IPS-18c (cell line): ENCODE measurements at regions not wholly inside any gene's neighbourhood (a gene's known extent, or its start where the extent isn't known, plus 50 kb on each side); places are given as distances from the start of the nearest gene placed in this dataset.

Experiments used
- H3K4me3 ChIP-seq: 2 replicates; pipeline ENCODE4 v1.7.0; 2013; ENCODE audit warnings: low read depth, mild to moderate bottlenecking, low read length, moderate library complexity; ENCODE audit not compliant: insufficient read depth
- H3K9me3 ChIP-seq: one replicate; pipeline ENCODE4 v1.6.1; 2013; ENCODE audit warnings: mild to moderate bottlenecking, low read length, moderate library complexity; ENCODE audit not compliant: control insufficient read depth, insufficient read depth

GRCh38 chr18:64639536-64639935 lies 490.6 kb upstream of the LINC00305 start:
- Histone ChIP-seq H3K4me3 (no peak overlapping the region), H3K9me3 (no peaks in the 10 kb centered on the region)

- Histone ChIP-seq H3K9me3 (no peaks in the 10 kb centered on the region), H3K4me3 (no peak overlapping the region)
Measured at GRCh38 chr18:64620971-64621560, 472.2 kb upstream of the LINC00305 start.

DNA sequence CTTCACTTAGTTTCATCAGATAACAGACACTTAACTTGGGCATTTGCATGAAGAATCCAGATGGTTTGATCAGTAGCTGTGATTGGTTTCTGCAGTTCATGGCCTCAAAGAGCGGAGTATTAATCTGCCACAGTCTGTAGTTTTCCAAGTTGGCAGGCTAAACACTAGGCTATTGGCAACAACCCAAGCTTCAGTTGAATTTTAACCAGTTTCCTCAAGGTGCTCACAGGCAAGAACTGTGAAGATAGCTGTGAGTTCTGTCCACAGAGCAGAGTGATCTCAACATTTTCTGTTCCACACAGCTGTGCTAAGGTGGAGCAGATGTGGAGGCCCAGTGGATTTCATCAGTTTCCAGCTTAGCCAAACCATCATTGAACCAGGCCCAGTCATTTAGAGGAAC lies 469.5 kb upstream of the LINC00305 start:
- Histone ChIP-seq H3K4me3 (no peak overlapping the region), H3K9me3 (no peaks in the 10 kb centered on the region)

DNA sequence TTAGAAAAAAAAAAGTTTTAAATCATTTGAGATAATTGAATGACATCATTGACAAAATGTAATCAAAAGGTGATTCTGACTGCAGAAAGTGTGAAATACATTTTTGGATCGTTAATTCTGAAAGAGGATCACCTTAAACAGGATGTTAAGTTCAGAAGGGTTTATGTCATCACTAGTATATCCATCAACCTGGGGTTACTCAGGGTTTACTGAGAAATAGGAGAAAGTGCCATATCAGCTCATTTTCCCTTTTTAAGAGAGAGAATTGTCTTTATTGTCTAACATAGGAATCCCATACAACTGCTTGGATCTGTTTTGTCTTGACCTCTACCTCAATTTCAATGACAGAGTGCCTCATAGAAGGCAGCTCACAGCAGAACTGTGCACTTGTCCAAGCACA lies 466.1 kb upstream of the LINC00305 start:
- H3K4me3 ChIP-seq = no peak overlapping the region

GRCh38 chr18:64614446-64614845 lies 465.6 kb upstream of the LINC00305 start:
- H3K4me3 ChIP-seq = no peak overlapping the region
- no peaks in the 10 kb centered on the region for H3K9me3 ChIP-seq

More for the DNA sequence above, 466.1 kb upstream of the LINC00305 start:
- no peaks in the 10 kb centered on the region for H3K9me3 ChIP-seq

DNA sequence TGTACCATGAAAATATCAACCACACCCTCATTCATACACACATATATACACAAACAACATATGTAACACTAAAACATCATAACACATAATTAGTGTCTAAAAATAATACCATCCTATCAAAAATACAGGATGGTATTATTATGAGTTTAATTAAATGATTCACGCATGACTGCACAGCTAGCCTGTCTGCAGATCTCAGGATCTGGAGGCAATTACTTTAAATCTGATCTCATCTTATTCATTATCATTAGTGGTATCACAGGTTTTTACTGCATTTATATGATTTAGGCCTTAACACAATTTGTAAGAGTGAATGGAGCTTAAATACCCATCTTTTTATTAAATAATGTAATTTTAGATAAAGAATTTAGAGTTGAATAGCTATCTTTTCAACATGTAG lies 443.4 kb upstream of the LINC00305 start:
- no peak overlapping the region for H3K4me3 ChIP-seq
- no peaks in the 10 kb centered on the region for H3K9me3 ChIP-seq

GRCh38 chr18:64589000-64589399 lies 440.1 kb upstream of the LINC00305 start:
- H3K4me3 ChIP-seq = no peak overlapping the region
- H3K9me3 ChIP-seq = no peaks in the 10 kb centered on the region

DNA sequence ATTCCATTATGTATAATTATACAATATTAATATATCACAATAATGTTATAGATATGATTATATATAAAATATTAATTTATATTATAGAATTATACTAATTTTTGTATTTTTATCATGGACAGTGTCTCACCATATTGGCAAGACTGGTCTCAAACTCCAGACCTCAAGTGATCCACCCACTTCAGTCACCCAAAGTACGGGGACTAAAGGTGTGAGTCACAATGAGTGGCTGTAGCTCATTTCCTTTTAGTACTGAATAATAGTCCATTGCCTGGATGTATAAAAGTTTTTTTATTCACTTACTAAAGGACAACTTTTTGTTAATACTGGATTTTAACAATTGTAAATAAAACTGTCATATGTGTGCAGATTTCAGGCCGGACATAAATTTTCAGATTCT lies 417.6 kb upstream of the LINC00305 start:
- H3K4me3 ChIP-seq = no peak overlapping the region
- H3K9me3 ChIP-seq = no peaks in the 10 kb centered on the region

GRCh38 chr18:64562651-64563050 lies 413.8 kb upstream of the LINC00305 start:
- Histone ChIP-seq H3K9me3 (no peaks in the 10 kb centered on the region), H3K4me3 (no peak overlapping the region)

- no peaks in the 10 kb centered on the region for H3K9me3 ChIP-seq
- H3K4me3 ChIP-seq = no peak overlapping the region
Measured at GRCh38 chr18:64546451-64546850, 397.6 kb upstream of the LINC00305 start.

- Histone ChIP-seq H3K4me3 (no peak overlapping the region), H3K9me3 (no peaks in the 10 kb centered on the region)
Measured at GRCh38 chr18:64539847-64540246, 391.0 kb upstream of the LINC00305 start.

GRCh38 chr18:64528646-64529045 lies 379.8 kb upstream of the LINC00305 start:
- Histone ChIP-seq H3K9me3 (peaks cover 3% of the 10 kb centered on the region), H3K4me3 (no peak overlapping the region)

DNA sequence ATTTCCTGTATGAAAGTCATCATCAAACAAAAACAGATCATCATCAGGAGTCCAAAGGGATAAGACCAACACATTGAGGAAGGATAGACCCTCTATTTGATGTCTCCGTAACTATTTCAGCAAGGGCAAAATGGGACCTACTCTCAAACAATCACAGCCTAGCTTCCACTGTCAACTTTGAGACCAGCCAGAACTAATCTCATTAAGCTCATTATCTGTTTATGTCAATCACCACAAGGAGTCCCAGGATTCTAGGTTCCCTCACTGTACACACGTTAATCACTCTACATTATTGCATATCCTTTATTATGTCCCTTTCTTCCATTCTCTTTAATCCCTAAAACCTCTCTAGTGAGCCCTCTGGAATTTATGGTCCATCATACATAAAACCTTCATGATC lies 370.3 kb upstream of the LINC00305 start:
- H3K4me3 ChIP-seq = no peak overlapping the region
- H3K9me3 ChIP-seq = no peaks in the 10 kb centered on the region

GRCh38 chr18:64518191-64518590 lies 369.3 kb upstream of the LINC00305 start:
- no peak overlapping the region for H3K4me3 ChIP-seq

GRCh38 chr18:64513401-64513800 lies 364.5 kb upstream of the LINC00305 start:
- no peak overlapping the region for H3K4me3 ChIP-seq
- H3K9me3 ChIP-seq = no peaks in the 10 kb centered on the region

More at GRCh38 chr18:64518191-64518590, 369.3 kb upstream of the LINC00305 start:
- H3K9me3 ChIP-seq = no peaks in the 10 kb centered on the region

DNA sequence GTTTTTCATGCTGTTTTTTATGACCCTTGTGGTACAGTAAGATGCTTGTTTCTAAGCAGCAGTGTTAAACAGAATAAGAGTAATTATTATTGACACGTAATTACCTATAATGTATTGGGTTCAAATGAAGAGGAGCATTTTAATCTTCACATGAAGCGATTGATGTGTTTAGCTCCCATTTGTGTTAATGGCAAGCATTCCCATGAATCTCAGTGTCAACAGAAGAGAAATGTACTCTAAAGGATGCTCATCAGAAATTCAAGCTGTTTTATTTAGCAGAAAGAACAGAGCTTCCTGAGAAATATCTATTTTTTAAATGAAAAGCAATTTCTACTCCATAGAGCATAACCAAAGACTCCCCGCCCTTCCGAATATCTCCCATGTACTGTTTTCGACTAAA lies 341.3 kb upstream of the LINC00305 start:
- Histone ChIP-seq H3K4me3 (no peak overlapping the region), H3K9me3 (no peaks in the 10 kb centered on the region)

DNA sequence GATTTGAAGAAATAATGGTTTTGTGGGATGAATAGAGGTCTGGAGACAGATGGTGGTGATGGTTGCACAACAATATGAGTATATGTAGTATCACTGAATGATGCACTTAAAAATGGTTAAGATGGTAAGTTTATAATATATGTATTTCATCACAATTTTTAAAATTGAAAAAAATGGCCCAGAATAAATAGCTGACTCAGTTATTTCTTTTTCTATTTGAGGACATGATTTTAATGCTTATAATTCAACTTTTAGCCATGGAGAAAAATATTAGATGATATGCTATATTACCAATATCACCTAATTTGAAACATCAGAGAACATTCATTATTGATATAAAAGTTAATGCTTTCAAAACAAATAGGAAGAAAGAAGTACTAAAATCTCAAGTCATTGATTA lies 339.8 kb upstream of the LINC00305 start:
- Histone ChIP-seq H3K4me3 (no peak overlapping the region), H3K9me3 (no peaks in the 10 kb centered on the region)

DNA sequence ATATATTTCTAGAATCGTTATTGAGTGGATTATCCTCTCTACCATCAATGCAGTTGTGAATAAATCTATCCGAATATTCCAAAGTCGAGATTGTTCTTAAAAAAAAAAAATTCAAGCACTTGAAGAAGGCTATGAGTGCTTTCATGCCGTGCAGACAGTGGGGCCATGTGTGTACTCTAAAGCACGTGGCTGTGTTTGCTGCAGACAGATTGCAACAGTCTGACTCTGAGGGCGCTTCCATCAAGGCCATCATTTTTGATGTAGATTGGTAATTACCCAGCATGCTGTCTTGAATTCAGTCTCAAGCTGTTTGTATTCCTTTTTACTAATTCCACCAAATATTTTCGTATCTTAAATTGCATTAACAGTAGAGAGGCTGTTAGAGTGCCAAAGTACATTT lies 325.9 kb upstream of the LINC00305 start:
- Histone ChIP-seq H3K4me3 (no peak overlapping the region), H3K9me3 (no peaks in the 10 kb centered on the region)

DNA sequence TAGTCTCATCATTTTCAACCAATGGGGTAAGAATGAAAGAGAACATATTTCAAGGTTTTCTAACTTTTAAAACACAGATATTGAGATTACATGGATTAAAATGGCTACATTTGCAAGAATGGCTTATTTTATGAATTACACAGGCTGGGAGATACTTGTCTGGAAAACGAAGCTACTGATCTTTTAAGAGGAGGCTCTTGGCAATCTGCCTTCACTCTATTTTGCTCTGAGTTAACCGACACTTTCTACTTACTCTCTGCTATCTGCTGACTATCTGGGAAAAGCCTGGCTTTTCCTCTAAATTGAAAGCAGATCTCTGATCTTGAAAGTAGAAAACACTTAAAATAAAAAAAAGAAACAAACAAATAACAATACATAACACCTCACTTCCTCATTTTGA lies 325.4 kb upstream of the LINC00305 start:
- H3K4me3 ChIP-seq = no peak overlapping the region

More for the DNA sequence above, 325.4 kb upstream of the LINC00305 start:
- H3K9me3 ChIP-seq = no peaks in the 10 kb centered on the region
